Immature natural killer cell (primary cell): ENCODE measurements at regions not wholly inside any gene's neighbourhood (a gene's known extent, or its start where the extent isn't known, plus 50 kb on each side); places are given as distances from the start of the nearest gene placed in this dataset.

ENCODE experiments used
- DNase-seq, 3 donors: peaks; one replicate each; pipeline ENCODE4 v3.0.0; 2022; ENCODE audit warnings: mixed read lengths in 1 of 3
- H3K27ac Mint-ChIP-seq, 6 donors: one replicate each; pipeline ENCODE4 v1.8.0; 2020; ENCODE audit warnings: mixed read lengths in 6 of 6, mild to moderate bottlenecking in 5 of 6, inconsistent platforms in 4 of 6, moderate library complexity in 3 of 6
- H3K27me3 Mint-ChIP-seq, 3 donors: one replicate each; pipeline ENCODE4 v1.8.0; 2020 to 2021; ENCODE audit warnings: low read depth in 3 of 3, mild to moderate bottlenecking in 3 of 3, mixed read lengths in 3 of 3, moderate library complexity in 3 of 3, inconsistent platforms in 1 of 3
- H3K36me3 Mint-ChIP-seq, 3 donors: one replicate each; pipeline ENCODE4 v1.8.0; 2020; ENCODE audit warnings: mixed read lengths in 3 of 3, inconsistent platforms in 2 of 3, mild to moderate bottlenecking in 2 of 3
- H3K4me1 Mint-ChIP-seq, 2 donors: one replicate each; pipeline ENCODE4 v1.8.0; 2020; ENCODE audit warnings: inconsistent platforms in 2 of 2, mild to moderate bottlenecking in 2 of 2, mixed read lengths in 2 of 2, moderate library complexity in 1 of 2
- H3K4me3 Mint-ChIP-seq, 5 donors: one replicate each; pipeline ENCODE4 v1.8.0; 2020; ENCODE audit warnings: mild to moderate bottlenecking in 5 of 5, mixed read lengths in 5 of 5, inconsistent platforms in 3 of 5, moderate library complexity in 3 of 5
- H3K9me3 Mint-ChIP-seq, 6 donors: one replicate each; pipeline ENCODE4 v1.8.0; 2020; ENCODE audit warnings: mild to moderate bottlenecking in 6 of 6, mixed read lengths in 6 of 6, inconsistent platforms in 4 of 6, moderate library complexity in 3 of 6

GRCh38 chr3:107116251-107116650, 261.0 kb upstream of the CCDC54 start:
- H3K27ac Mint-ChIP-seq: no peak overlapping the region
- H3K4me1 Mint-ChIP-seq: no peaks in the 10 kb centered on the region
- peaks cover 0 to 2% (median 1%) of the 10 kb centered on the region in 3 donors for H3K27me3 Mint-ChIP-seq
- peaks cover 0 to 4% (median 0%) of the 10 kb centered on the region in 6 donors for H3K9me3 Mint-ChIP-seq
- DNase-seq: no peak
- no peaks in the 10 kb centered on the region for H3K36me3 Mint-ChIP-seq
- no peak overlapping the region for H3K4me3 Mint-ChIP-seq

- no peak overlapping the region for H3K4me3 Mint-ChIP-seq
- H3K27me3 Mint-ChIP-seq: peaks cover 0 to 2% (median 1%) of the 10 kb centered on the region in 3 donors
- no peak overlapping the region for H3K27ac Mint-ChIP-seq
- H3K9me3 Mint-ChIP-seq: peaks cover 0 to 4% (median 0%) of the 10 kb centered on the region in 6 donors
- H3K36me3 Mint-ChIP-seq: no peaks in the 10 kb centered on the region
- DNase-seq: no peak
- no peaks in the 10 kb centered on the region for H3K4me1 Mint-ChIP-seq
Measured at GRCh38 chr3:107117156-107117555, 260.1 kb upstream of the CCDC54 start.

GRCh38 chr3:107117922-107118536, 259.2 kb upstream of the CCDC54 start:
- Mint-ChIP-seq H3K4me3 (no peak overlapping the region), H3K27me3 (peaks cover 0 to 1% (median under 1%) of the 10 kb centered on the region in 3 donors), H3K36me3 (no peaks in the 10 kb centered on the region), H3K9me3 (peaks cover 0 to 4% (median 0%) of the 10 kb centered on the region in 6 donors), H3K4me1 (no peaks in the 10 kb centered on the region), H3K27ac (no peak overlapping the region)
- no peak for DNase-seq

GRCh38 chr3:107124885-107125284, 252.4 kb upstream of the CCDC54 start:
- Mint-ChIP-seq H3K9me3 (peaks cover 0 to 7% (median 0%) of the 10 kb centered on the region in 6 donors), H3K4me3 (no peak overlapping the region), H3K36me3 (no peaks in the 10 kb centered on the region), H3K27ac (no peak overlapping the region), H3K27me3 (peaks cover 0 to 2% (median 0%) of the 10 kb centered on the region in 3 donors), H3K4me1 (no peaks in the 10 kb centered on the region)
- no peak for DNase-seq

GRCh38 chr3:107128946-107129345, 248.3 kb upstream of the CCDC54 start:
- DNase-seq: no peak
- H3K36me3 Mint-ChIP-seq: no peaks in the 10 kb centered on the region
- H3K4me3 Mint-ChIP-seq: no peak overlapping the region
- no peaks in the 10 kb centered on the region for H3K4me1 Mint-ChIP-seq
- no peak overlapping the region for H3K27ac Mint-ChIP-seq
- peaks cover 0 to 2% (median 0%) of the 10 kb centered on the region in 3 donors for H3K27me3 Mint-ChIP-seq
- peaks cover 0 to 7% (median 0%) of the 10 kb centered on the region in 6 donors for H3K9me3 Mint-ChIP-seq

DNA sequence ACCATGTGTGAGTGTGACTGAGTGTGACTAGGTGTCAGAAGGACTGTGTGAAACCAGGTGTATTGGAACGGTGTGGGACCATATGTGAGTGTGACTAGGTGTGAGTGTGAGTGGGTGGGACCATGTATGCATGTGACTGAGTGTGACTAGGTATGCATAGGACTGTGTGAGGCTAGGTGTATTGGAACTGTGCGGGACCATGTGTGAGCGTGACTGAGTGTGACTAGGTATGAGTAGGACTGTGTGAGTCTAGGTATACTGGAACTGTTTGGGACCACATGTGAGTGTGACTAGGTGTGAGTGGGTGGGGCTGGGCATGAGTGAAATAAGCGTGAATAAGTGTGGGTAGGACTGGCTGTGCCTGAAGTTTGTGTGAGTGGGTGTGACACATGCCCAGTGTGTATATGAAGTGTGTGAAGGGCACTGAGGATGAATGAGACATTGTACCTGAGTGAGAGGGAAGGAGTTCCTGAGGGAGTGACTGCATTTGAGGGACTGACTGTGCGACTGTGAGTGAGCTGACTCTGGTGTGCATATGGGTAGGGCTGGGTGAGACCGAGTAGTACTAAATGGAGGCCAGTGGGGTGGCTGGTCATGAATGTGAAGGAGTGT, 247.0 kb upstream of the CCDC54 start:
- no peak overlapping the region for H3K4me3 Mint-ChIP-seq
- H3K4me1 Mint-ChIP-seq: no peaks in the 10 kb centered on the region
- no peak overlapping the region for H3K27ac Mint-ChIP-seq
- H3K27me3 Mint-ChIP-seq: peaks cover 0 to 2% (median 0%) of the 10 kb centered on the region in 3 donors
- no peak for DNase-seq
- no peaks in the 10 kb centered on the region for H3K36me3 Mint-ChIP-seq
- peaks cover 0 to 11% (median 0%) of the 10 kb centered on the region in 6 donors for H3K9me3 Mint-ChIP-seq

GRCh38 chr3:107132674-107133073, 244.6 kb upstream of the CCDC54 start:
- Mint-ChIP-seq H3K9me3 (peaks cover 0 to 11% (median 0%) of the 10 kb centered on the region in 6 donors), H3K27ac (no peak overlapping the region), H3K4me1 (no peaks in the 10 kb centered on the region), H3K27me3 (no peaks in the 10 kb centered on the region), H3K36me3 (no peaks in the 10 kb centered on the region), H3K4me3 (no peak overlapping the region)
- no peak for DNase-seq

- no peak for DNase-seq
- Mint-ChIP-seq H3K9me3 (peaks cover 0 to 11% (median 0%) of the 10 kb centered on the region in 6 donors), H3K4me1 (no peaks in the 10 kb centered on the region), H3K27me3 (no peaks in the 10 kb centered on the region), H3K36me3 (no peaks in the 10 kb centered on the region), H3K27ac (no peak overlapping the region), H3K4me3 (no peak overlapping the region)
Measured at GRCh38 chr3:107133891-107134290, 243.3 kb upstream of the CCDC54 start.

DNA sequence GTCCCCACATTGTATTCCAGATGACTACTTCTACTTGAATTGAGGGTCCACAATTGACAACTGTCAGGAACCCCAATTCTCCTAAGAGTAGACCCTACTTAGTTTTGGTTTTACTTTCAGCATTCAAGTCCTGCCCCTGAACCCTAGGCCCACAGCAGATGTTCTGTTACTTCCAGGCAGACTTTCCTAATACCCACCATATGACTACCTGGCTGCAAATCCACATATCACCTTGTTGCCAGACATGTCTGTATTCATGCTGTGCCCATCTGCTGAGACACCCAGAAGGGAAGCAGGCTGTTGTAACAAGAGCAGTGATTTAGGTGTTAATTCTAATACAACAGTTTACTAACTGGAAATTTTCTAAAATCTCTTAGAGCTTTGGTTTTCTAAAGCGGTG, 235.1 kb upstream of the CCDC54 start:
- Mint-ChIP-seq H3K9me3 (peaks cover 2 to 18% (median 4%) of the 10 kb centered on the region in 6 donors), H3K4me1 (no peaks in the 10 kb centered on the region), H3K4me3 (no peak overlapping the region), H3K27me3 (peaks cover 2 to 6% (median 3%) of the 10 kb centered on the region in 3 donors), H3K27ac (no peak overlapping the region), H3K36me3 (no peaks in the 10 kb centered on the region)
- no peak for DNase-seq

DNA sequence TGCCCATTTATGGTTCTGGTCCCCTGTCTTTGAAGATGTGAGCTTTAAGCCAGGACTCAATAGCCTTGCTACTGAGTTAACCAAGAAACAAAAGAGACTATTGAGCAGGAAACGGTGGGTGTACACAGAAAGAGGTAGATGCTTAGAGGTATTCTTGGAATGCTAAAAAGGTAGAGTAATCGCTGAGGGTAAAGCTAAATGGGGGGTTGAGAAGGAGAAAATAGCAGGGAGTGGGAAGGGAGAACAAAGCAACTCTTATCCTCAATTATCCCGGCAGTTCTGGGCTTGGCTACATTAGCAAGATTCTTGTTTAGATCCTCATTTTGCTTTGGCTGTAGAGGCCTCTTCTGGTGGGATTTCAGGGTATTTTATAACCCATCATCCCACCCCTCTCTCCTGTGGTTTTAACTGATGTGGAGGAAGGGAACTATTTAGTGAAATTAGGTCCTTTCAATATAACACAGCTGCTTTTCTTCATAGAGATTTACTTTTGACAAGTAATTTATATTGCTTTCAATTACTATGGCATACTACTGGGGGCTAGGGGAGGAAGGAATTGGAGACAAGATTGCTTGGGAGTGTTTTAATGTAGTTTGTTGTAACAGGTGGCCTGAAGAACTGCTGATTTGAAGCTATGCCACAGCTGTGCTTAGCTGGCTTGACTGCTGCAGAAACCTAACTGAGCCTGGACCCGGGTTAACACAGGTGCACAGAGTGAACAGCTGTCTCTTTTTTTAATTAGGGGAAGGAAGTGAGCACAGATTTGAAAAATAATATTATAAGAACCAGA, 234.3 kb upstream of the CCDC54 start:
- H3K4me3 Mint-ChIP-seq: no peak overlapping the region
- no peaks in the 10 kb centered on the region for H3K4me1 Mint-ChIP-seq
- H3K9me3 Mint-ChIP-seq: peaks cover 2 to 18% (median 4%) of the 10 kb centered on the region in 6 donors
- no peak overlapping the region for H3K27ac Mint-ChIP-seq
- H3K27me3 Mint-ChIP-seq: peaks cover 2 to 6% (median 3%) of the 10 kb centered on the region in 3 donors
- H3K36me3 Mint-ChIP-seq: no peaks in the 10 kb centered on the region
- no peak for DNase-seq

DNA sequence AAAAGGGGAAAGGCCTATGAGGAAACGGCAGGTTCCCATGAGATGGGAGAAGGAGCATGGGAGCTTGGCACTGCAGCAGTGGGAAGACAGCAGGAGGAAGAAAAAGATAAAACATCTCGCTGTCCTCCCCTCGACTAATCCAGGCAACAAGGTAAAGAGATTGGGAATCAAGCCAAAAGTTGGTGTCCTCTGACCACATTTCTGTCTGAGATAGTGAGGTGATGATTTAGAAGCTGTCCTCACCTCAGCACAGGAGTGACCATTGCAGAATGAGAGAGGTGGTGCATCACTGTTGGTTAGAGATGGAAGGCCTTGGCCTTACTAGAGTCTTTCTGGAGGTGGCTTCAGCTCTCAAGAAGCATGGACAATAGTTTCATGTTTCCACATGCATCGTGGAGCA, 226.6 kb upstream of the CCDC54 start:
- H3K27ac Mint-ChIP-seq: no peak overlapping the region
- H3K4me3 Mint-ChIP-seq: no peak overlapping the region
- no peaks in the 10 kb centered on the region for H3K36me3 Mint-ChIP-seq
- peaks cover 0 to 3% (median 0%) of the 10 kb centered on the region in 3 donors for H3K27me3 Mint-ChIP-seq
- peaks cover 0 to 6% (median under 1%) of the 10 kb centered on the region in 6 donors for H3K9me3 Mint-ChIP-seq
- no peaks in the 10 kb centered on the region for H3K4me1 Mint-ChIP-seq
- no peak for DNase-seq

GRCh38 chr3:107153981-107154380, 223.3 kb upstream of the CCDC54 start:
- H3K27ac Mint-ChIP-seq: no peak overlapping the region
- H3K27me3 Mint-ChIP-seq: peaks cover 0 to 3% (median 0%) of the 10 kb centered on the region in 3 donors
- peaks cover 3 to 17% (median 6%) of the 10 kb centered on the region in 6 donors for H3K9me3 Mint-ChIP-seq
- no peaks in the 10 kb centered on the region for H3K4me1 Mint-ChIP-seq
- no peak for DNase-seq
- H3K36me3 Mint-ChIP-seq: no peaks in the 10 kb centered on the region
- no peak overlapping the region for H3K4me3 Mint-ChIP-seq

DNA sequence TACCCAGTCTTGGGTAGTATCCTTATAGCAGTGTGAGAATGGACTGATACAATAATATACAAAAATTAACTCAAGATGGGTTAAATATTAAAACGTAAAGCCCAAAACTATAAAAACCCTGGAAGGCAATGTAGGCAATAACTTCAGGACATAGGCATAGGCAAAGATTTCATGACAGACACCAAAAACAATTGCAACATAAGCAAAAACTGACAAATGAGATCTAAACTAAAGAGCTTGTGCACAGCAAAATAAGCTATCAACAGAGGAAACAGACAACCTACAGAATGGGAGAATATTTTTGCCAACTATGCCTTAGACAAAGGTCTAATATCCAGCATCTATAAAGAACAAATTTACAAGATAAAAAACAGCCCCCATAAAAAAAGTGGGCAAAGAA, 204.8 kb upstream of the CCDC54 start:
- Mint-ChIP-seq H3K4me1 (no peaks in the 10 kb centered on the region), H3K9me3 (peaks cover 0 to 19% (median 8%) of the 10 kb centered on the region in 6 donors), H3K36me3 (no peaks in the 10 kb centered on the region), H3K27me3 (peaks cover 0 to 4% (median 0%) of the 10 kb centered on the region in 3 donors), H3K27ac (no peak overlapping the region), H3K4me3 (no peak overlapping the region)
- no peak for DNase-seq

GRCh38 chr3:107184375-107184774, 192.9 kb upstream of the CCDC54 start:
- no peaks in the 10 kb centered on the region for H3K4me1 Mint-ChIP-seq
- H3K36me3 Mint-ChIP-seq: no peaks in the 10 kb centered on the region
- no peak overlapping the region for H3K27ac Mint-ChIP-seq
- H3K9me3 Mint-ChIP-seq: no peaks in the 10 kb centered on the region
- H3K27me3 Mint-ChIP-seq: peaks cover 0 to 4% (median 1%) of the 10 kb centered on the region in 3 donors
- no peak overlapping the region for H3K4me3 Mint-ChIP-seq
- no peak for DNase-seq
